Glomerular endothelial cell (primary cell): ENCODE measurements at regions not wholly inside any gene's neighbourhood (a gene's known extent, or its start where the extent isn't known, plus 50 kb on each side); places are given as distances from the start of the nearest gene placed in this dataset.
"Not testable (repeated sequence)": the region's sequence is repeated elsewhere in the genome, so short reads cannot be mapped to it uniquely, and the experiment has no call there.

Source experiments
- DNase-seq: peaks from one replicate; pipeline ENCODE4 v3.0.0-alpha.2; 2011; ENCODE audit warnings: low read depth, low spot score; ENCODE audit errors: extremely low read depth

DNA sequence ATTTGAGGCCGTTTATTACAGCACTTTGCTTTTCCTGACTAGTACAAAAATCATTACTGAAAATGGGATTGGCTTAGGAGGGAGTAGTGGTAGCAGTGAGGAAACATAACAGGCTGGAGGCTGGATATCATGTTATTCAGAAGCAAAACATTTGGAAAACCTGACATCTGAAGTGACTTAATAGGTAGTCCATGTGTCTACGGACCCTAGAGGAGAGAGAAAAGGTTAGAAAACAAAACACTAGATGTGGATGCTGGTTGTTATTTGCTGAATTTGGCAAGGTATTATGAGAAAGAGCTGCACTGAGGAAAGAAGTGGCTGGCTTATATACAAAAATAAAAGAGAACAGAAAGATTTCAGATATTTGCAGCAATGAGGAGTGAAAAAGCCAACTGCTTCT lies 139.9 kb downstream of the MEX3B start:
- DNase-seq: no peak

DNA sequence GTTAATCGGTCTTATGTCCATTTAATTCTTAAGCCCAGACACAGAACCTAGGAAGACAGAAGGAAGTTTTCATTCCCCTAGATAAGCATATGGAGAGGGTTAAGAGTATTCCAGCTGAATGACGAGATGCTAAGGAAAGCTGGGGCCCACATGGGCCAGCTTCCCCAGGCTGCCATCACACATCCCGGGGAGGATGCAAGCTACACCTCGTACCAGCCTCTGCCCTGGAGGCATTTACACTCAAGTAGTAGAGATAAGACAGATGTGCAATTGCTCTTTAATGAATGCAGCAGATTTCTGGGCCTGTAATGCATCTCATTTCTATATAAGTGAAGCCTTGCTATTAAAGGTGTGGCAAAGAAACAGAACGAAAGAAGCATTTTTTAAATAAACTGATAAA lies 144.5 kb downstream of the MEX3B start:
- no peak for DNase-seq

DNA sequence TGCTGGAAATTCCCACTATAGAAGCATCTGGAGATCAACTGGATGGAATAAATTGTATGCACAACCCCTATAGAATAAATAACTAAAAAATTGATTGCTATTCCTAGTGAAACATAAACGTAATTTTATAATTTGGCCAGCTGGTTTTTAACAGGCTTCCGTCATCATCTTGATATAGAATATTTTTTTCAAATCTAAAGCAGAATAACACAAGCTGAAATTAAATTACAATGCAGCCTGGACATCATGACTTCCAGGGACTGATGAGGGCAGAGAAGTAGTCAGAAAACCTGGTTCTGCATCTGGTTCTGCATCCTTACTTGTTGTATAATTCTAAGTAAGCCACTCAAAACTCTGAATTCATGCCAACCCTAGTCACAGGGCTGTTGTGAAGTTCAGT lies 146.1 kb downstream of the MEX3B start:
- DNase-seq: no peak

- DNase-seq: no peak
Observed at GRCh38 chr15:81899024-81899423, 146.8 kb downstream of the MEX3B start.

GRCh38 chr15:81897057-81897677 lies 148.7 kb downstream of the MEX3B start:
- DNase-seq: no peak

- DNase-seq: no peak
Observed at GRCh38 chr15:81896356-81896755, 149.5 kb downstream of the MEX3B start.

DNA sequence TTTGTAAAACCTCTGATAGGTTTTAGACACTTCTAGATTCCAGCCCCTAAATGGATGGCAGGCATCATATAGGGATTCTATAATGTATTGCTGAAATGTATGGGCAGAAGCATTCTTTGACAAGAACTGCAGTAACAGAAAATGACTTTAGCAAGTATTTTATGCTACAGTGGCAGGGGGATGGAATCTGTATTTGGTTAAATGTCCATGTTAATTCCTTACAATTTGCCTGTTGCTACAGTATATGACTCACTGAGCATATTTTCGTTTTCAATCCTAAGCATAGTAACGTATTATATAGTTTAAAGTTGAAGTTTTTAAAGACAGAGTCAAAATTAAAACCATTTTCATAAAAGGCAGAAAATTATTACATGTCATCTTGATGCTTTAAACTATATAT lies 150.1 kb downstream of the MEX3B start:
- no peak for DNase-seq

DNA sequence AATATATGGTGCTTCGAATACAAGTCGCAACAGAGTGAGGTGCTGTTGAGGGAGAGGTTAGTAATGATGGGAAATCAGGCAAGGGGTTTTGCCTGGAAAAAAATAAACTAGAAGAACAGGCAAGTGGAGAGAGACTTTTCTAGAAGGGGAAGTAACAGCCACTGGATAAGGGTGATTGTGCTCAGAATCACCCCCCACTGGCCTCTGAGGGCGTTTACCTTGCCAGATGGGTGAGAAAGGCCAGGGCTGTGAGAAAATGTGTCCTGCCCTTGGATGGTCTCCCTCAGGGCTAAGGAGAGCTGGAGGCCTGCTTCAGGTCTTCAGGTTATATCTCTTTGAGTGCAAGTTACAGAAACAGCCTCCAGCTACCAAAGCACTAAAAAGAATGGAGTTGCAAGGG lies 151.8 kb downstream of the MEX3B start:
- DNase-seq: no peak

DNA sequence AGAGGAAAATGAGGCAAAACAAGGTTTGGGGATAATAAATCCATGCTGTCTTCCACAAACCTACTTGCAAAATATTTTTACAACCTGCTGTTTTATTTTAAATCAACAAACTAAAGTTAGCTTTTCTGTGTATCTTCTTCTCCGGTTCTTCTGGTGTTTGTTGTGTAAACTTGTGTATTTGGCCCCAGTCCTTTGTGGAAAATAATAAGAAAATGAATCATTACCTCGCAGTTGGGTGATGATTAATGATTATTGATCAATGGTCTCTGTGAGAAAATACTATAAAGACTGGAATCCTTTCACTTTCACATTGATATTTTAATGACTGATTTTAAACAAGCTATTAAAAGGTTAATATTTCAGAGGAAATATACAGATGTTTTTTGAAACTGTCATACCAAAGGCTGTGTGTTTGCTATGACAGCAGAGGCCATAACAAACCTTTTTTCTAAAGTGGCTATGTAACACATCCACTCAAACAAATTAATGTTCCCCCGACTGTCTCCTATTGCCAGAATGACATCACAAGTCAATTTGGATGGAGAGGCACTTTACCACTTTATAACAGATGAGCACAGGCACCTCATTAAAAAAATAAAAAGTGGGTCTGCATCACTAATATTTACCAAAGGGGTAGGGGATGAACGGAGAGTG lies 152.5 kb downstream of the MEX3B start:
- no peak for DNase-seq

GRCh38 chr15:81890496-81890895 lies 155.3 kb downstream of the MEX3B start:
- no peak for DNase-seq

DNA sequence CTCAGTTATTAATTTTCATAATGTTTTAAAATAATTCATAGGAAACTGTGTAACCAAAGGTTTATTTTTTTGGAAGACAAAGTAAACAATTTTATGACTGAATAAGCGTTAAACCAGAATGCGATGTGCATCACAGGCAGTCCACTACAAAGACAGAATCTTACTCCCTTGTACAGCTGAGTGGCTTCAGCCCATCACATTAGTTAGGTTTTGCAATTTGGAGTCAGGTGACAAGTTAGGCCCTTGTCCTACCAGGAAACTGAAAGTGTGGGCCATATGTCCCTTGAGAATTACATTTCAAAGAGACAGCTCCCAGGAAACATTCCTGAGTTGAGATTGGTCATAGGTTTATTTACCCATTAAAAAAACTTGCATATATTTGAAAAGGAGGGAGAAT lies 156.3 kb downstream of the MEX3B start:
- DNase-seq: no peak

- DNase-seq: no peak
Observed at GRCh38 chr15:81888748-81889484, 156.9 kb downstream of the MEX3B start.

- DNase-seq: no peak
Observed at GRCh38 chr15:81887912-81888311, 157.9 kb downstream of the MEX3B start.

DNA sequence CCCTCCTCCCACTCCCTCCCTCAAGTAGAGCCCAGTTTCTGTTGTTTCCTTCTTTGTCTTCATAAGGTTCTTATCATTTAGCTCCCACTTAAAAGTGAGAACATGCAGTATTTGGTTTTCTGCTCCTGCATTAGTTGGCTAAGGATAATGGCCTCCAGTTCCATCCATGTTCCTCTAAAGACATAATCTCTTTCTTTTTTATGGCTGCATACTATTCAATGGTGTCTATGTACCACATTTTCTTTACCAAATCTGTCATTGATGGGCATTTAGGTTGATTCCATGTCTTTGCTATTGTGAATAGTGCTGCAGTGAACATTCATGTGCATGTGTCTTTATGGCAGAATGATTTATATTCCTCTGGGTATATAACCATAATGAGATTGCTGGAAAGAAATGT lies 158.6 kb downstream of the MEX3B start:
- not testable (repeated sequence) for DNase-seq

- no peak for DNase-seq
Observed at GRCh38 chr15:81886591-81886990, 159.2 kb downstream of the MEX3B start.

- no peak for DNase-seq
Observed at GRCh38 chr15:81886080-81886479, 159.7 kb downstream of the MEX3B start.

DNA sequence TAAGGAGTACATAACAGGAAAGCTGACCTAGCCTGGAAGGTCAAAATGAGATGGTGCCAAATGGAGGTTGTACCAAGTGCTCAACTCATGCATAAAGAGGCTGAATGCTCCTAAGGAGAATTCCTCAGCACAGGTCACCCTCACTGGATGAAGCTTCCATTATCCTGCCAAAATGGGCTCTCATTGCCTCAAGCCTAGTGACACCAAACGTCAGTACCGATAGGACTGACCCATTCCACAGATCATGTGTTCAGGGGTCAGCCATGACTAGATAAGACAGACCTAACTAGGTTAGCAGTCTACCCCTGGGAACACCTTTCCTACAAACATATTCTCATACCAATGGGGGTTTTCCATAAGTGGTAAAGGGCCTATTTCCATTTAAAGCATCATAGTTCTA lies 160.7 kb downstream of the MEX3B start:
- DNase-seq: no peak

GRCh38 chr15:81882504-81882903 lies 163.3 kb downstream of the MEX3B start:
- no peak for DNase-seq

GRCh38 chr15:81880833-81881232 lies 165.0 kb downstream of the MEX3B start:
- DNase-seq: no peak

DNA sequence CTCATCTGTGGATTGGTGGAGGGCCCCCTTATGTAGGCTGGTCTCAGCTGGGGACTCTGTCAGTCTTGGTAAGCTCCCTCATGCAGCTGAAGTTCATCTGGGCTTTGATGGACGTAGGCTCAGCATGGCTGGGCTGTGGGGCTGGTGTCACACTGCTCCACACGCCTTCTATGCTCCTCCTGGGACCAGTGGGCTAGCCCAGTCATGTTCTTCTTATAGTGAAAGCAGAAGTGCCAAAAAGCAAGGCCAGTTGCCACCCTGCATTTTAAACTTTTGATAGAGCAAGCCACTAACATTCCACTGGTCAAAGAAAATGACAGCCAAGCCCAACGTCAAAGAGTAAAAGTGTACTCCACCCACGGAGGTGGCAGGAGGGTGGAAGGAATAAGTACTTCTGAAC lies 165.5 kb downstream of the MEX3B start:
- DNase-seq: no peak

- DNase-seq: not testable (repeated sequence)
Observed at GRCh38 chr15:81875717-81876116, 170.1 kb downstream of the MEX3B start.

- DNase-seq: not testable (repeated sequence)
Observed at GRCh38 chr15:81870746-81871106, 175.1 kb downstream of the MEX3B start.
